ENCODE measurements at regions not wholly inside any gene's neighbourhood (a gene's known extent, or its start where the extent isn't known, plus 50 kb on each side); places are given as distances from the start of the nearest gene placed in this dataset.

DNA sequence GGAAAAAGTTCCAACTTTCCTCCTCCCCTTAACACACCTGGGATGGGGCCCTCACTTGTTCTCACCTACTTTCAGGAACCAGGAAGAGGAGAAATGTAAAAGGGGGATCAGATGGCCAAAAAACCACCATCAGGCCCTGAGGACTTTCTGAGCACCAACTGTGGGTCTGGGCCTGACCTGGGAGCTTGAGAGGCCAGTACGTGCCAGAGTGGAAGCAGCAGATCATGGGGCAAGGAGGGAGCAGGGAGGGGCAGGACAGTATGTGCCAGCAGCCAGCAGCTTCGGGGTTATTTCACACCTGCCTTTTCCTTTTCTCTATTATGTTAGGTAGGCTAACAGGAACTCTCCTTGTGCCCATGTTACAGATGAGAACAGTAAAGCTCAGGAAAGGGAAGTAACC lies 118.8 kb upstream of the UNC5B start:
- Histone ChIP-seq H3K56ac (ENCODE audit: extremely low read depth, insufficient read depth, low read length) (no peak overlapping the region; the same call in 1 of the 2 replicates), H4K8ac (ENCODE audit: low read depth in 2 of 2, low read length in 2 of 2) (no peak overlapping the region), H3K4ac (ENCODE audit: low read depth, low read length) (no peak overlapping the region), H2BK120ac (ENCODE audit: low read depth, low read length) (no peak overlapping the region), H3K18ac (ENCODE audit: low read depth, low read length) (no peak overlapping the region), H4K91ac (ENCODE audit: insufficient read depth, low read depth, low read length) (no peak overlapping the region), H3K79me1 (ENCODE audit: low read depth in 1 of 2, low read length in 2 of 2) (no peaks in the 10 kb centered on the region), H4K5ac (ENCODE audit: low read depth, low read length) (no peak overlapping the region), H3K9me1 (ENCODE audit: insufficient read depth, low read length) (no peaks in the 10 kb centered on the region), H3K23ac (ENCODE audit: low read depth, low read length) (no peak overlapping the region), H2BK20ac (ENCODE audit: low read depth, low read length) (no peak overlapping the region), H2AFZ (replicated peaks; ENCODE audit: low read length, poor library complexity) (no peak overlapping the region), H4K20me1 (ENCODE audit: insufficient read depth, low read length) (no peaks in the 10 kb centered on the region), H3K36me3 (ENCODE audit: control insufficient read depth, insufficient read depth, low read length) (no peaks in the 10 kb centered on the region), H3K27ac (ENCODE audit: insufficient read depth, low read length) (no peak overlapping the region), H3K9me3 (ENCODE audit: control insufficient read depth, insufficient read depth, low read length) (no peaks in the 10 kb centered on the region), H3K27me3 (ENCODE audit: control insufficient read depth, insufficient read depth, low read length) (peaks cover 2% of the 10 kb centered on the region; the same call in 1 of the 2 replicates), H2BK15ac (ENCODE audit: low read depth, low read length) (no peak overlapping the region), H3K9ac (ENCODE audit: low read depth, low read length) (no peak overlapping the region), H3K4me3 (ENCODE audit: insufficient read depth, low read depth, low read length) (no peak overlapping the region), H3K4me2 (ENCODE audit: low read depth, low read length) (no peak overlapping the region), H2AK9ac (replicated peaks; ENCODE audit: low read depth, low read length, poor library complexity) (no peak overlapping the region), H2AK5ac (ENCODE audit: low read depth, low read length) (no peak overlapping the region), H2BK5ac (ENCODE audit: low read depth, low read length, poor library complexity, severe bottlenecking) (no peak overlapping the region), H3K4me1 (ENCODE audit: control insufficient read depth, insufficient read depth, low read length) (no peaks in the 10 kb centered on the region), H3K14ac (replicated peaks; ENCODE audit: low read depth, low read length) (no peak overlapping the region)
- intact Hi-C loops (cut with micrococcal nuclease), result no loop called here
- ATAC-seq (ENCODE audit: low read depth) (no peak), DNase-seq (no peak)
- POLR2A ChIA-PET (ENCODE audit: unreplicated experiment), result no interaction called here
- no peak for TF ChIP-seq MXI1 (IDR thresholded peaks at IDR 0.05; ENCODE audit: borderline replicate concordance, low read depth, low read length)
- no peak for TF ChIP-seq RAD21 (IDR thresholded peaks at IDR 0.05; ENCODE audit: low read length)
- TF ChIP-seq RCOR1 (IDR thresholded peaks at IDR 0.05; ENCODE audit: insufficient replicate concordance, low read length), result no peak
- no peak for TF ChIP-seq CEBPB (IDR thresholded peaks at IDR 0.05; ENCODE audit: low read depth, low read length)
- TF ChIP-seq SMC3 (IDR thresholded peaks at IDR 0.05; ENCODE audit: low read depth, low read length), result no peak
- TF ChIP-seq MAFK (IDR thresholded peaks at IDR 0.05; ENCODE audit: low read depth, low read length), result no peak
- TF ChIP-seq, protein P1, sequence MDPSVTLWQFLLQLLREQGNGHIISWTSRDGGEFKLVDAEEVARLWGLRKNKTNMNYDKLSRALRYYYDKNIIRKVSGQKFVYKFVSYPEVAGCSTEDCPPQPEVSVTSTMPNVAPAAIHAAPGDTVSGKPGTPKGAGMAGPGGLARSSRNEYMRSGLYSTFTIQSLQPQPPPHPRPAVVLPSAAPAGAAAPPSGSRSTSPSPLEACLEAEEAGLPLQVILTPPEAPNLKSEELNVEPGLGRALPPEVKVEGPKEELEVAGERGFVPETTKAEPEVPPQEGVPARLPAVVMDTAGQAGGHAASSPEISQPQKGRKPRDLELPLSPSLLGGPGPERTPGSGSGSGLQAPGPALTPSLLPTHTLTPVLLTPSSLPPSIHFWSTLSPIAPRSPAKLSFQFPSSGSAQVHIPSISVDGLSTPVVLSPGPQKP (IDR thresholded peaks at IDR 0.05; ENCODE audit: borderline replicate concordance, low read depth, low read length), result no peak
- no CpG with 5 or more reads among the region's 2 CpGs for WGBS, 2 experiments (ENCODE audit: extremely low coverage in 2 of 2, insufficient read length in 1 of 2)
- in situ Hi-C loops (cut with MboI; ENCODE audit: low sequenced_read_pairs), result no loop called here
- no TSS peak for BruUV-seq (replicated peaks)
- CTCF ChIA-PET, result no interaction called here
- dilution Hi-C loops (cut with HindIII; ENCODE audit: low sequenced_read_pairs, unreplicated experiment), result no loop called here

Data from IMR-90 (cell line).